ENCODE measurements at regions not wholly inside any gene's neighbourhood (a gene's known extent, or its start where the extent isn't known, plus 50 kb on each side); places are given as distances from the start of the nearest gene placed in this dataset.

GRCh38 chr13:104530741-104531140 lies 1464.5 kb upstream of the SLC10A2 start:
- TF ChIP-seq, protein P1, sequence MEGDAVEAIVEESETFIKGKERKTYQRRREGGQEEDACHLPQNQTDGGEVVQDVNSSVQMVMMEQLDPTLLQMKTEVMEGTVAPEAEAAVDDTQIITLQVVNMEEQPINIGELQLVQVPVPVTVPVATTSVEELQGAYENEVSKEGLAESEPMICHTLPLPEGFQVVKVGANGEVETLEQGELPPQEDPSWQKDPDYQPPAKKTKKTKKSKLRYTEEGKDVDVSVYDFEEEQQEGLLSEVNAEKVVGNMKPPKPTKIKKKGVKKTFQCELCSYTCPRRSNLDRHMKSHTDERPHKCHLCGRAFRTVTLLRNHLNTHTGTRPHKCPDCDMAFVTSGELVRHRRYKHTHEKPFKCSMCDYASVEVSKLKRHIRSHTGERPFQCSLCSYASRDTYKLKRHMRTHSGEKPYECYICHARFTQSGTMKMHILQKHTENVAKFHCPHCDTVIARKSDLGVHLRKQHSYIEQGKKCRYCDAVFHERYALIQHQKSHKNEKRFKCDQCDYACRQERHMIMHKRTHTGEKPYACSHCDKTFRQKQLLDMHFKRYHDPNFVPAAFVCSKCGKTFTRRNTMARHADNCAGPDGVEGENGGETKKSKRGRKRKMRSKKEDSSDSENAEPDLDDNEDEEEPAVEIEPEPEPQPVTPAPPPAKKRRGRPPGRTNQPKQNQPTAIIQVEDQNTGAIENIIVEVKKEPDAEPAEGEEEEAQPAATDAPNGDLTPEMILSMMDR (IDR thresholded peaks at IDR 0.05) = no peak
- TF ChIP-seq POLR2AphosphoS5 (IDR thresholded peaks at IDR 0.05) (no peak), POLR2A (IDR thresholded peaks at IDR 0.05) (no peak)
